ENCODE measurements at regions not wholly inside any gene's neighbourhood (a gene's known extent, or its start where the extent isn't known, plus 50 kb on each side); places are given as distances from the start of the nearest gene placed in this dataset.
"Not testable (repeated sequence)": the region's sequence is repeated elsewhere in the genome, so short reads cannot be mapped to it uniquely, and the experiment has no call there.

DNA sequence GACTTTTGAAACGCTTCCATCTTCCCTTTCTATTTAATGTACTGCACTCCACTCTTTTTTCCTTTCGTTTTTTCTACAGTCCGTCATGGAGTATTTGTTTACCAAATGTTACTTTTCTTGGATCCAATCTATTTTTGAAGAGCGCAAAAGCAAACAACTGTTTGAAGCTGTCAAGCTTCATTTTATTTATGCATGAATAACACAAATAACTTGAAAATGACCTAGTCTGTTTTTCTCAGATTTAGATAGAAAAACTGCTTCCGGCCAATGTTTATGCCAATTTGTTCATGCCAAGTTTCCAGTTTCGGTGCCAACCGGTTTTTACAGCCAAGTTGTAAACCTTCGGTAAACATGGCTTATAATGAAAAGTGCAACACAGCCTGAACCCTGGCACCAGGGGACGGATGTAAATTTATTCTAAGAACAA is 150.9 kb upstream of the KLF6 start:
- peak; percentile 26 to 78 for DNase-seq

DNA sequence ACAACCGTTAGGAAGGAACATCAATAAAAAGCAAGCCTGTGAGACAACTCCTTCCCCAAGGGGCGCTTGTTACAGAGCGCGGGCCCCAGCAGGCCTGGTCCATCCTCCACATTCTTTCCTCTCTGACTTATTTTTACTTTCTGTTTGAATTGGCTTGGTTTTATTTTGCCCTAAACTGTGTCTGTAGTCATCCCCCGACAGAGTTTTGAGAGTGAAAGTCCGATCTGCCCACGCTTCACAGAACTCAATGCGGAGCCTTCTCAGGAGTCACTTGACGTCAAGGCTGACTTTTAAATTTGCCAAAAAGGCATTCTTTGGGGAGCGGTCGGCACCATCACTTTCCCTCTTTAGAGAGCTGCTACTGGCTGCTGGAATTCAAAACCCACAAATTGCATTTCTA is 150.1 kb upstream of the KLF6 start:
- no peak for DNase-seq

DNA sequence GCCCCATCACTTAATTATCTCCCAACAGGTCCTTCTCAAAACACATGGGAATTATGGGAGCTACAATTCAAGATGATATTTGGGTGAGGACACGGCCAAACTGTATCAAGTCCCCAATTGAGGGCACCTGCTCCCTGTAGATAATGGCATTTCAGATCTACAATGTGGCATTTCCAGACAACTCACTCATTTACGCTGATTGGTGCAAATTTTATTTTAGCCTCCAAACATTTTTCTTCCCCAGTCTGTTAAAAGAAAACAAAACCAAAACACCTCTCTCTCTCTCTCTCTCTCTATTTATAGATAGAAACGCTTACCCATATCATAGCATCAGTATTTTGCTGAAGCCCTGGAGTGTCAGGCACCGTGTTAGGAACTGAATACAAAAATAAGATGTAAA is 148.7 kb upstream of the KLF6 start:
- DNase-seq: no peak

DNA sequence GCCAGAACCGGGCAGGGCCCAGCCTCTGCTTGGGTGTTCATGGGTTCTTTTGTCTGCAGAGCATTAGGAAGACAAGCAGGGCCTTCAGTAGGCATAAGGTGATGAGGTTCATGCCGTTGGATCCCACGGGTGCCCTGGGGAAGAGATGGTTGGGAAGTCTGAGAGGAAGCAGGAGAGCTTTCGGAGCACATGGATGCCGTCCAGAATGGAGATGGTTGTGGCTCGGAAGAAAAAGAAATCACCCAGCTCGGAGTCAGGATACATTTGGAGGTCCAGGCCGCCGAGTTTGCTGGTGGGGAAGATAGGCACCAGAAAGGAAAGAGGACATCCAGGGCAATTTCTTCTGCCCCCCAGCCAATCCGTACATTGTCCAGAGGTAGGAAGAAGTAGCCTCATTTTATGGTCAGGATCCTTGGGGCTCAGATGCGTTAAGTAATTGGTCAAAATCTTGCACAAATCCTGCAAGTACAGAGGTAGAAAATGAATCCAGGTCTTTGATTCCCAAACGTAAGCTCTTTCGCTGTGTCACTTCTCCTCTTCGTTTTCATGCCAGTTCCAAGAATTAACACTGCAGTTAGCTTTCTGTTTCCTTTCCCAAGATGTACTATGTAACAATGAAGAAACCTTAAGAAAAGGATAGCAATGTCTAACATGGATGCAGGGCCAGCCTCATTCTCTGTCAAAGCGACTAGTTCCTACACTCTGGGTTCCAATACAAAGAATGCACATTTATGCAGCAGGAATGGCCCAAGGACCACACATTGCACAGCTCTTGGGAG is 147.8 kb upstream of the KLF6 start:
- no peak for DNase-seq

DNA sequence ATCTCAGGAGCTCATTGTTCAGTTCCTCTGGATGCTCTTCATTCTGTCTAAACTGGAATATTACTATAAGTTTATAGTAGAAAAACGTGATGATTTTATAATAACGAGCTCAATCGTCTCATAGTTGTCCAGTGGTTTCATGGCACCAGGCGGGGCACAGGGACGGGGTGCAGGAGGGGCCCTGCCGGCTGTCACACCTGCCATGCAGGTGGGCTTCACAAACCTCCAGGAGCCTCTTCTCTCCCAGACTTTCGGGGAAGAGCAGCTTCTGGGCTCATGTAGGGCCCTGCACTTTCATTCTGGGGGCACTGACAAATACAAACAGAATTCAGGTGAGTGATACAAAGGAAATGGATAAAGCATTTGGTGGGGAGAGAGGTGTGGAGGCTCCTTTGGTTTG is 146.9 kb upstream of the KLF6 start:
- no peak for DNase-seq

DNA sequence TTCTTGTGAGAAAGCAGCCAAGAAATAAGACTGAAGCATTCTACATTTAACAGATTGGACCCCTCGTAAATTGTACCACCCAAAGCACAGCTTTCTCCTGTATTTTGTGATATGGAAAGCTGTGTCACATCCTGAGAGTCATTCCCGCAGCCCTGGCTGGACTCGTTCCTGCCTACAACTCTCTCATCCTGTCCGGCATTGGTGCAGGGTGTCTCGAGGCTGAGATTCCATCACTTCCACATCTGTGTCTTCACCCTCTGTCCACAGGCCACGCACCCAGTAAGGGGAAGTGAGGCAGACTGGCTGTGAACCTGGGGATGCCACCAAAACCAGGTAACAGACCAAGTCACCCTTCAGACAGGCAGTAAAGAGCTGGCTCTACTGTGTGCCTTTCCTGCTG is 146.2 kb upstream of the KLF6 start:
- no peak for DNase-seq

DNA sequence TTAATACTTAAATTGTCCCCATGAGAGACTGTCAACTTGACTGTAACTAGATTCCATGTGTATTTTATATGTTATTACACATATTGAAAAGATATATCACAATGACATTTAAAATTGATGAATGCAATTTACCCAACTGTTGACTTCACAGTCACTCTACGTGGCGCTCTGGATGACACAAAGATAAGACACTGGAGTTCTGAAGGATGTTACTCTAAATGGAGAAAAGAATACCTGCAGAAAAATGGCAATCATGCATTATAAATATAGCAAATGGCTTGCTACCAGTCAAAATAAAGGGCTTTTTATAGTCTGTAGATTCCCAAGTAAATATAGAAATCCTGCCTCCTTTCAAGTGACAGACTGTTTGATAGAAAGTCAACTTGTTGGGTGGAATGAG is 143.6 kb upstream of the KLF6 start:
- DNase-seq: no peak

DNA sequence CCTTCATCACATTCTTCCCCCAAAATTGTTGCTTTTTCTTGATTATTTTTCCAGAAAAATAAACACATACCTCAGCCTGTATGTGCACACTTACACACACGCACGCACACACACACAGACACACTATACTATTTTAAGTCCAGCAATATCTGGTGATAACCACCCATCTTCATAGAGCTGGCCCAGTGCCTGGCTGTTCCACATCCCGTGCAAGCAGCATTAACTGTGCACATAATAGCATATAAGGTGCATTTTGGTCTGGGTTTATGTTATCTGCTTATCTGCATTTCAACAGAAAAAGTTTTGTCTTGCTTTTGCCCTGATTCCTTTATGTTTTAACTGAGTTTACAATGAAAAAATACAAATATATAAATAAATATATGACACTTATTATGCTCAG is 143.1 kb upstream of the KLF6 start:
- no peak for DNase-seq

DNA sequence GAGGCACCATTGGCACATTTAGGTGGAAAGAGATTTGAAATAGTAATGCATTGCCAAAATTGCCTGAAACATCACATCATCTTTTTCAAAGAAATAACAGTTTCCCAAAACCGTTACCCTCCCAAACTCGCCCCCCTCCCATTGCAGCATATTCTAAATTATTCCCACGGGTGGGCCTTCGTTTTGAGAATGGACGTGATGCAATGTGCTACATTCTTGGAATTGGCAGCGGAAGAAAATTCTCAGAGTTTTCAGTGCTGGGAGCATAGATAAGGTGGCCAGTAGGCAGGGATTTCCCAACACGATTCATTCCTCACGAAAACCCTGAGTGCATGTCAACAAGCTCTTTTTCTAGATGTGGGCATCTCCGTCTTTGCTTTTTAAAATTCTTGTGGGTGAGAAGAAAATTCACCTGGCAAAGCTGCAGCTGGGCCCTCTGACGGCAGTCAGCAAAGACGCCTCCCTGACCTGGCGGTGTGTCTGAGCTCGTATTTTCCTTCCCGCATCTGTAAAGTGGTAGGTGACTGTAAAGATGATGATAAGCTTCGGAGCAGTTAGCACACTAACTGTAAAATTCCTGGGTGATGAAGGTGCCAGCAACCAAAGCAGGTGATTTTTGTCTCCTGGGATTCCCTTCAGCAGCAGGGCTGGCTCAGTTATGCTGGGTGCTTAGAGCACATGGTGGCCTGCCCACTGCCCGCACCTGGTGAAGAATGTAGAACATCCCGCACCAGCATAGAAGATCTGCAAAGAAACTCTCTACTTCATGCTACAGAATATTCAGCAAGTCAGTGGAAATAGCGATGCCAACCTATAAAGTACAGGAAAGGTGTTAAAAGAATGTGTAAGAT is 141.9 kb upstream of the KLF6 start:
- DNase-seq: no peak

DNA sequence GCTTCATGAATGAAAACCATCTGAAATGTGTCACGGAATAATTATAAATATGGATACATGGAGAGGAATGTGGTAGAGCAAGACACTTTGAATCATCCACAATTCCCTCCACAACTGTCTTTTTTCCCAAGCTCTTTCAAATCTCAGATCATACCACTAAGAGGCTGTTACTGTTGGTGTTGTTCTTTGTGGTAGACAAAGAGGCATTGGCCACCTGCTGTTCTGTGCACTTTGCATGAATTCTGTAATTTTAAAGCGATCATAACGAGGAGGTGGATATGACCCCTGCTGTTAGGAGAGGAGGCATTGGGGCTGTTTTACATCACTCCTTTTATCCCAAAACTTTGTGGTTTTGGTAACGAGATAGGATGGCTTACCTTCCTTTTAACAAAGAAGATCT is 141.2 kb upstream of the KLF6 start:
- no peak for DNase-seq

DNA sequence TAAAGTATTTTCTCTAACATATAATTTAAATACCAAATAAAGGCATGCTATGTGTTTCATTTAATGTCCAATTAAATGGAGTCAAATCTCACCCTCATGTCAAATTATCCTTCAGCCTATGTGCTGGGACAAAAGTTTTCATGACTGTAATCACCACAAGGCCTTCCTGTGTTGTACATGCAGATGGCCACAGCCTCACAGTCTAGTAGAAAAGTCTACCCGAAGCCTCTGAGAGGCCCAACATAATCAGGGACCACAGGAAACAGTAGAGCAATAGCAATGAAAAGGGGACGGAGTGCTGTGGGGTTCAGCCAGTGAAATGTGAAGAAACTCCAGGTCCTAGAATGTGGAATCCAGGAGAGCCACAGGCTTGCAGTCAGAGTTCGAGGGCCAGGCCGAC is 140.2 kb upstream of the KLF6 start:
- DNase-seq: no peak

DNA sequence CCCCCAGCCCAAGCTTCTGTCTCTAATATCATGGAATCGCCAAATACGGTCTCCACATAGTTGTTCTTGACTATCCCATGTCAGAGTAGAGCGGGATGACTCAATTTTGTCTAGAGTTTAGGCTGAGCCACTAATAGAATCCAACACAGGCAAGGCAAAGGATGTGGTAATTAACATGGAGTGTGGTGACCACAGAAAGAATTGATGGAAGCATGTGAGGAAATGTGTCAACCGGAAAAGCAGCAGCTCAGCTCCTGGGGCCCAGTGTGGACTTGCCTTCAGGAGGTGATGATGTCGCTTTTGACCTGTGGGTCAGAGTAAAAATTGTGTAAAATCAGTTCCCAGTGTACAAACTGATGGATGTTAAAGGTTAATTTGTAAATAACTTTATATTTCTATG is 139.3 kb upstream of the KLF6 start:
- no peak for DNase-seq

DNA sequence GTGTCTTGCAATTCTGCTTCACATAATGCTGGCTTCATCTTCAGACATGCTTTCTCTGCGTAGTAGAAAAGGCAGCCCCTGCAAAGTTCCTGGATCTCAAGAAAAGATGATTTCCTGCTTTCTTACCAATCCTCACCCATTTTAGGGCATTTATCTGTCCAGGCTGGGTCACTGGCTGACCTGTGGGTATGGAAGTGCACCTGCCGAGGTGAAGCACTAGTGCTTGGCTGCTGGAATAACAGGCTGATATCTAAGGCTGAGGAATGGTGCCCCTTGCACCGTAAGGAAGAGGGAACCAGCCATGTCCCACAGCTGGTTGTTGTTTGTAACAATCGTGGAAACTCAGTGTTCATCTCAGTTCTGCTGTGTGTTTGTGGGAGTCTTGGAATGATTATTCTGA is 138.0 kb upstream of the KLF6 start:
- DNase-seq: no peak

DNA sequence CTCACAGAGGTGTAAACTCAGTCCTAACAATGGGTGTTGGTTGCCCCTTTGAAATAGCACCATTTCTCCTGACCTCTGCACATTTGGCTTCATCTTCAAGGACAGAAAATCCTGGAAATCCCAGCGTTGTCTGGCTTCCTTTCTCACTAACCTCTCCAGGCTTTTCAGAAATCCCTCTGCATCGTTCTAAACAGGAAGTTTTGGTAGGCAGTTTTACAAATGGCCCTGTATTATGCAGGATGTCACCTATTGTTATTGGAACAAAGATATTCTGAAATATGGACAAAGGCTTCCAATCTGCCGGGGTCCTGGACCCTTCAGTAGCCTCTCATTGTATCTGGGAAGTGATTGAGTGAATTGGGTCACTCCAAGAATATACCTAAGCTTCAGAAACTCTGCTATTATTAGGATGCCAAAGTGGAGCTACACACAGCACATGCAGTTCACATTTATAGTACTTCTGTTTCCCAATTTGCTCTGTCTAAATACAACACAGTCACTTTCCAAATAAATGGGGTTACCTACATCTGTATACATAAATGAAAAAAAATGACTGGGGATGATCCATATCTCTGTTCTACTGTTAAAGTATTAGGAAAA is 134.8 kb upstream of the KLF6 start:
- no peak for DNase-seq

DNA sequence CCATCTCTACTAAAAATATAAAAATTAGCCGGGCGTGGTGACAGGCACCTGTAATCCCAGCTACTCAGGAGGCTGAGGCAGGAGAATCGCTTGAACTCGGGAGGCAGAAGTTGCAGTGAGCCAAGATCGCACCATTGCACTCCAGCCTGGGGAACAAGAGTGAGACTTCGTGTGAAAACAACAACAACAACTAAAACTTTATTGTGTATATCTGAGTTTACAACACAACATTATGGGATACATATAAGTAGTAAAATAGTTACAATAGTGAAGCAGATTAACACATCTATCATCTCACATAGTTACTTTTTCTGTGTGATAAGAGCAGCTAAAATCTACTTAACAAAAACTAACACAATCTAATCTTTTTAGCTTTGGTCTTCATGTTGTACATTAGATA is 132.4 kb upstream of the KLF6 start:
- not testable (repeated sequence) for DNase-seq

DNA sequence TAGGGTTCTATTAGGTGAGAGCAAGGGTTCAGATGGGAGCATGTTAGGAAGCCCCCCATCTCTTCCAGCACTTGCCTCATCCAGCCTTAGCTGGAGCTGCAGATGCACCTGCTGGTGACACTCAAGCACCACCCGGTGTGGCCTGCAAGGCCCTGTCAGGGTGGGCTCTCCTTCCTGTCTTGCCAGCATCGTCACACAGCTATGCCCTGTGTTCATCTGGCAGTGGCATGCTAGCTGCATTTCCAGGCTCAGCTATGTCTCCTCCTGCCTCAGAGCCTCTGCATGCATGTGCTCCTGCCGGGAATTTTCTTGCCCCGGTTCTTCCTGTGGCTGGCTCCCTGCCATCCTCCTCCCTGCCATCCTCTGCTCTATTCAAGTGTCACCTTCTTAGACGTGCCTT is 129.7 kb upstream of the KLF6 start:
- no peak for DNase-seq

DNA sequence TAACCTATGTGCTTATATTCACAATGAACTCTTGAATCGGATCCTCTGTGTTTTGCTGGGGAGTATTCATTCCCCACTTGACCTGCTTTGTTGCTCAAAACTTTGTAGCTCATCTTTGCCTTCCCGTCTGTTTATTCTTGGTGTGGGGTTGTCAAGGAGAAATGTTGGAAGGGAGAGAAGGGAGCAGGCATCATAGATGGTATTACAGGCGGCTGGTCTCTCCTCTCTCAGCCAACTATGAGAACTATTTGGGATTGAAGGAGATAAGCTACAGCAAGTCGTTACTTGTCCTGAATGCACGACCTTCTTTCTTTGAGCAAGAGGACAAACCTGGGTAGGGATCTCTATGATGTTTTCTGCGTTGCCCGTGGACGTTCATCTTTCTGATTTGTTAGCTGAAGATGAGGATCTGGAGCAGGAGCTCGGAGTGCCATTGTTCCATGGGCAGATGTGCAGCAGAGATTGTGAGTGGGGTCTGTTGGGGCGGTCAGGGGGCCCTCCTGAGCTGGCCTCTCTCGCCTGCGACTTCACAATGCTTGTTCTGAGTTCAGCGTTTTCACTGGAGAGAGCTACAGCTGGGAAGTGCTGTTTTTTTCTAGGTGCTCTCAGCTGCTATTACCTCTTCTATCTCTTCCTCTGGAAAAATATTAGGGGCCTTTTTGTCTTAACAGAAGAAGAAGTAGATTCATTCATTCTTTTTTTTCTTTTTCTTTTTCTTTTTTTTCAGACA is 126.9 kb upstream of the KLF6 start:
- no peak for DNase-seq

DNA sequence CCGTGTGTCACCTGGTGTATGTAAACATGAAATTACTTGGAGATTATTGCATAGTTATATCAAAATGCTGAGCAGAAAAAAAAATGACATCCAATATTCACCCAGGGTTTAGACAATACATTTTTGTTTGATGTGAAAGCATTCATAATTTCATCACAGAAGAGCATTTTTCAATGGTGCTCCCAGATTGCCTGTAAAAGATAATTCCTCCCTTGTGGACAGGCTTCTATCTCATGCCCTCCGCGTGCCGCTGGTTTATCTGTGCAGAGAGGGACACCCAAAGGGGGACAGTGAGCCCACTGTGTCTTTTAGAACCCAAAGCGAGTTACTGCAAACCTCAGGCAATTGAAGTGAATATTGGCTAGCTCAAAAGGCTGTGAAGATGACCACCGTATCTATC is 126.2 kb upstream of the KLF6 start:
- DNase-seq: no peak

DNA sequence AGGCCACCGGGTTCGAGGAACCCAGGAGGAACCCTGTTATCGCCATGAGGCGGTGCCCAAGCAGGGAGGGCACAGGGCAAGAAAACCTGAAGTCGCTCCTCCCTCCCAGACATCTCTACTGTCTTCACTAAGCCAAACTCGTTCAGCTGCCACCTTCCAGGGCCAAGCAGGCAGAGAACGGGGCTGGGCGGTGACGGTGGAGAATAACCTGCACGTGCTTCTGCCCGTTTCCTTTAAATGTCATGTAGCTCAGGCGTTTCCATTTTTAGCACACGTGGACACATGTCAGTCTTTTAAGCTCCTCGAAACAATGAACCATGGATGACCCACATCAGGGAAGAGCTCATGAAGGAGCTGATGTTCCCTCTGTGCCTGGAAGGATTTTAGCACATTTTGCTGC is 124.3 kb upstream of the KLF6 start:
- no peak for DNase-seq

DNA sequence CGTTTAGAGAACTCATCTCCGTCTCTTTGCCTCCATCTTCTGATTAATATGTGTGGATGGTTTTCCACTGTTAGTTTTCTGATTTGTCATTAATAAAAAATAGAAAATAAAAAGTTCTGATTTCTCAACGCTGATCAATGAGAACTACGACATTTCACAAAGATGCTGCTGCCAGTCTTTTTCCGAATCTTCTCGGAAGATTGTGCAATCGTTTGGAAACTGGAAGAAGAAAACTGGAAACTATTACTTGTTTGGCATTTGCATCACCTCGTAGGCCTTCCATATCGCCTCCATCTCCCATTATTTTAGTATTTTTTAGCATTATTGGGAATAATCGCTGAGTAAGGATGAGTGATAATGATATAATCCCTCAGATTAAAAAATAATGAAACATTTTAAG is 123.2 kb upstream of the KLF6 start:
- DNase-seq: no peak

DNA sequence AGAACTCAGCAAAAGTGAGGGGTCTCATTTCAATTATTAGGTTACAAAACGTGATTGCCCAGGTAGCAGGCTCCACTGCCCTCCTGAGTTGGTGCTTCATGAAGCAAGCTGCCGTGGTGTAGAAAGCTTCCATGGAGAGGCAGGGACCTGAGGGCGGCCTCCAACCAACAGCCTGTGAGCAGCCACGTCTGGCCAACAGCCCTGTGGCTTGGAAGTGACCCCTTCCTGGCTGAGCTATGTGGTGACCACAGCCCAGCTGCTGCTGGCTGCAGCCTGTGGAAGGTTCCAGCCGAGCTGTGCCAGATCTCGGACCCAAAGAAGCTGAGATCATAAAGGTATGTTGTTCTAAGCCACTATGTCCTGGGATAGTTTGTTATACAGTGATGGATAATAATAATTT is 122.5 kb upstream of the KLF6 start:
- no peak for DNase-seq

DNA sequence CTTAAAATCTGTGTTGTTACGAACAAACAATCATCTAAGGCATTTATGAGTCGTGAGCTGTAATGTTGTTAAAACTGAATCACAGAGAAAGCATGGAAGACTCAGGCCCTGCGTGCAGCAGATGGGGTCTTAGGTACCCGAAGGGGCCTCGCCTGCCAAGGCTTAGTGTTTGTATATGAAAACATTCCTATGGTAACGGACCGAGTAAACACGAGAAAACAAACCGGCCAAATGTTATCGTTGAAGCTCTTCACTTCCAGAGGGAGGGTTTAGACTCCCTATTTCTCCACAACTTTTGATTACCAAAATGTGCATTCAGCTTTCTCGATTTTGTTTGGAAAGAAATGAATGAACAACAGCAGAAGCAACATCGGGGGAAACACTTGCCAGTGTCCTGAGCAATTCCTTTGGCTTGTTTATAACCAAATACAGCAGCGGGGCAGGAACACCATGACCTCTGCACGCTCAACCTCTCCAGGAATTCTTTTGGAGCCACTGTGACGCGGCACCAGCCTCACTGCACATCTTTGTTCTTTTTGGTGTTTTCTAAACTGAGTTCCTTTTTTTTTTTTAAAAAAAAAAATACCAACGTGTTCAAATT is 121.6 kb upstream of the KLF6 start:
- no peak for DNase-seq

DNA sequence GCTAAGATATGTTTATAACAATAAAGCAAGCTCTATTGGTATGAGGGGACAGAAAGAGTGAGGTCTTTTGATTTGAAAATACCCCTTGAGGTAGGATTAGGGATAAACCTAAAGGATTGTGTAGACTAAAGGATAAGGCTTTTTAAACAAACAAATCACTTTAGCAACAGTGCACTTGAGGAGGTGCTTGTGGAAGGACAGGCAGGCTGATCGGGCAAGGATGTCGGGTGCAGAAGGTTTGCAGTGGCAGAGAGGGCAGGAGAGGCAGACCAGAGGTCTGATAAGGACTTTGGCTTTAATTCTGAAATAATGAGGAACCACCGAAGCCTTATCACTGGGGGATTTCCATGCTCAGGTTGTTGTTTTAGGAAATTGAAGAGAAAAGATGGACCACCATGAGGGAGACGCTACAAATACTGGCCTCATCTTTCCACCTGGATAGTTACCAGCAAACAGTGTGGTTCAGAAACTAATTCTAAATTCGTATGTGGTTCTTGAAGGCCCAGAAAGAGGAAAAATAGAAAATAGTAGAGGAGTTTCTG is 119.5 kb upstream of the KLF6 start:
- no peak for DNase-seq
